OCI-LY1 (cell line): ENCODE measurements at regions not wholly inside any gene's neighbourhood (a gene's known extent, or its start where the extent isn't known, plus 50 kb on each side); places are given as distances from the start of the nearest gene placed in this dataset.

Experiments used
- EZH2 ChIP-seq: fragments of 200-600 bp; sonication (generic), shearing (Covaris generic); IDR thresholded peaks from 2 replicates; pipeline ENCODE4 v1.8.0; 2017; ENCODE audit warnings: borderline replicate concordance, mixed run types, mild to moderate bottlenecking, antibody characterized with exemption, low read length, moderate library complexity, mixed read lengths
- TF ChIP-seq, protein P1 (sequence below): fragments of 200-600 bp; sonication (generic), shearing (Covaris generic); IDR thresholded peaks from 2 replicates; pipeline ENCODE4 v1.5.1; 2017; ENCODE audit warnings: mild to moderate bottlenecking, antibody characterized with exemption, low read length, moderate library complexity, mixed read lengths

- TF ChIP-seq, protein P1, sequence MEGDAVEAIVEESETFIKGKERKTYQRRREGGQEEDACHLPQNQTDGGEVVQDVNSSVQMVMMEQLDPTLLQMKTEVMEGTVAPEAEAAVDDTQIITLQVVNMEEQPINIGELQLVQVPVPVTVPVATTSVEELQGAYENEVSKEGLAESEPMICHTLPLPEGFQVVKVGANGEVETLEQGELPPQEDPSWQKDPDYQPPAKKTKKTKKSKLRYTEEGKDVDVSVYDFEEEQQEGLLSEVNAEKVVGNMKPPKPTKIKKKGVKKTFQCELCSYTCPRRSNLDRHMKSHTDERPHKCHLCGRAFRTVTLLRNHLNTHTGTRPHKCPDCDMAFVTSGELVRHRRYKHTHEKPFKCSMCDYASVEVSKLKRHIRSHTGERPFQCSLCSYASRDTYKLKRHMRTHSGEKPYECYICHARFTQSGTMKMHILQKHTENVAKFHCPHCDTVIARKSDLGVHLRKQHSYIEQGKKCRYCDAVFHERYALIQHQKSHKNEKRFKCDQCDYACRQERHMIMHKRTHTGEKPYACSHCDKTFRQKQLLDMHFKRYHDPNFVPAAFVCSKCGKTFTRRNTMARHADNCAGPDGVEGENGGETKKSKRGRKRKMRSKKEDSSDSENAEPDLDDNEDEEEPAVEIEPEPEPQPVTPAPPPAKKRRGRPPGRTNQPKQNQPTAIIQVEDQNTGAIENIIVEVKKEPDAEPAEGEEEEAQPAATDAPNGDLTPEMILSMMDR, result no peak
- no peak for TF ChIP-seq EZH2
These were observed 54.6 kb upstream of the ZNF32 start for GRCh38 chr10:43703286-43703685.
